ENCODE measurements at regions not wholly inside any gene's neighbourhood (a gene's known extent, or its start where the extent isn't known, plus 50 kb on each side); places are given as distances from the start of the nearest gene placed in this dataset.

- Histone ChIP-seq H3K4me2 (no peak overlapping the region), H3K27ac (ENCODE audit: low read depth) (no peak overlapping the region), H4K20me1 (replicated peaks; ENCODE audit: insufficient read depth) (no peaks in the 10 kb centered on the region), H2AFZ (no peak overlapping the region), H3F3A (replicated peaks; ENCODE audit: low read depth) (no peaks in the 10 kb centered on the region), H3K79me2 (replicated peaks; ENCODE audit: insufficient read depth) (no peaks in the 10 kb centered on the region), H3K4me3 (no peak overlapping the region), H3K9me2 (ENCODE audit: insufficient read depth) (no peaks in the 10 kb centered on the region), H3K36me3 (ENCODE audit: insufficient read depth) (no peaks in the 10 kb centered on the region), H3K4me1 (ENCODE audit: insufficient read depth) (no peaks in the 10 kb centered on the region), H3K27me3 (ENCODE audit: insufficient read depth) (no peaks in the 10 kb centered on the region)
- no peak overlapping the region for H3K27ac Mint-ChIP-seq
- H3K9me3 Mint-ChIP-seq, result peaks cover 18% of the 10 kb centered on the region
- peaks cover 4% of the 10 kb centered on the region for H3K36me3 Mint-ChIP-seq (ENCODE audit: low read depth)
- ATAC-seq (no peak), DNase-seq (ENCODE audit: low spot score) (no peak)
- peaks cover 3% of the 10 kb centered on the region; the same call in 1 of the 3 replicates for H3K4me1 Mint-ChIP-seq
- H3K27me3 Mint-ChIP-seq (ENCODE audit: insufficient read depth, low read depth, poor library complexity), result peaks cover 2% of the 10 kb centered on the region
- no peak for TF ChIP-seq ZNF331 (CRISPR knock-in tag; IDR thresholded peaks at IDR 0.05; ENCODE audit: low read depth)
- TF ChIP-seq, protein P1, sequence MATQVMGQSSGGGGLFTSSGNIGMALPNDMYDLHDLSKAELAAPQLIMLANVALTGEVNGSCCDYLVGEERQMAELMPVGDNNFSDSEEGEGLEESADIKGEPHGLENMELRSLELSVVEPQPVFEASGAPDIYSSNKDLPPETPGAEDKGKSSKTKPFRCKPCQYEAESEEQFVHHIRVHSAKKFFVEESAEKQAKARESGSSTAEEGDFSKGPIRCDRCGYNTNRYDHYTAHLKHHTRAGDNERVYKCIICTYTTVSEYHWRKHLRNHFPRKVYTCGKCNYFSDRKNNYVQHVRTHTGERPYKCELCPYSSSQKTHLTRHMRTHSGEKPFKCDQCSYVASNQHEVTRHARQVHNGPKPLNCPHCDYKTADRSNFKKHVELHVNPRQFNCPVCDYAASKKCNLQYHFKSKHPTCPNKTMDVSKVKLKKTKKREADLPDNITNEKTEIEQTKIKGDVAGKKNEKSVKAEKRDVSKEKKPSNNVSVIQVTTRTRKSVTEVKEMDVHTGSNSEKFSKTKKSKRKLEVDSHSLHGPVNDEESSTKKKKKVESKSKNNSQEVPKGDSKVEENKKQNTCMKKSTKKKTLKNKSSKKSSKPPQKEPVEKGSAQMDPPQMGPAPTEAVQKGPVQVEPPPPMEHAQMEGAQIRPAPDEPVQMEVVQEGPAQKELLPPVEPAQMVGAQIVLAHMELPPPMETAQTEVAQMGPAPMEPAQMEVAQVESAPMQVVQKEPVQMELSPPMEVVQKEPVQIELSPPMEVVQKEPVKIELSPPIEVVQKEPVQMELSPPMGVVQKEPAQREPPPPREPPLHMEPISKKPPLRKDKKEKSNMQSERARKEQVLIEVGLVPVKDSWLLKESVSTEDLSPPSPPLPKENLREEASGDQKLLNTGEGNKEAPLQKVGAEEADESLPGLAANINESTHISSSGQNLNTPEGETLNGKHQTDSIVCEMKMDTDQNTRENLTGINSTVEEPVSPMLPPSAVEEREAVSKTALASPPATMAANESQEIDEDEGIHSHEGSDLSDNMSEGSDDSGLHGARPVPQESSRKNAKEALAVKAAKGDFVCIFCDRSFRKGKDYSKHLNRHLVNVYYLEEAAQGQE (IDR thresholded peaks at IDR 0.05; ENCODE audit: unreplicated experiment), result no peak
- no peak for TF ChIP-seq EZH2 (IDR thresholded peaks at IDR 0.05; ENCODE audit: low read depth, unreplicated experiment)
- no peak for TF ChIP-seq ZNF114 (CRISPR knock-in tag; IDR thresholded peaks at IDR 0.05)
- no peak for TF ChIP-seq CREB1 (CRISPR knock-in tag; IDR thresholded peaks at IDR 0.05; ENCODE audit: low read depth)
- TF ChIP-seq JUNB (IDR thresholded peaks at IDR 0.05; ENCODE audit: unreplicated experiment), result no peak
- TF ChIP-seq EZH2phosphoT487 (IDR thresholded peaks at IDR 0.05; ENCODE audit: unreplicated experiment), result no peak
- no peak for TF ChIP-seq CTCF (conservative IDR thresholded peaks at IDR 0.05; ENCODE audit: low read depth in 2 of 2)
- TF ChIP-seq NANOG (IDR thresholded peaks at IDR 0.05; ENCODE audit: borderline replicate concordance), result no peak
- TF ChIP-seq POLR2AphosphoS5 (IDR thresholded peaks at IDR 0.05; ENCODE audit: low read depth), result no peak
- no peak for TF ChIP-seq ETS1 (IDR thresholded peaks at IDR 0.05)
- TF ChIP-seq, protein P2, sequence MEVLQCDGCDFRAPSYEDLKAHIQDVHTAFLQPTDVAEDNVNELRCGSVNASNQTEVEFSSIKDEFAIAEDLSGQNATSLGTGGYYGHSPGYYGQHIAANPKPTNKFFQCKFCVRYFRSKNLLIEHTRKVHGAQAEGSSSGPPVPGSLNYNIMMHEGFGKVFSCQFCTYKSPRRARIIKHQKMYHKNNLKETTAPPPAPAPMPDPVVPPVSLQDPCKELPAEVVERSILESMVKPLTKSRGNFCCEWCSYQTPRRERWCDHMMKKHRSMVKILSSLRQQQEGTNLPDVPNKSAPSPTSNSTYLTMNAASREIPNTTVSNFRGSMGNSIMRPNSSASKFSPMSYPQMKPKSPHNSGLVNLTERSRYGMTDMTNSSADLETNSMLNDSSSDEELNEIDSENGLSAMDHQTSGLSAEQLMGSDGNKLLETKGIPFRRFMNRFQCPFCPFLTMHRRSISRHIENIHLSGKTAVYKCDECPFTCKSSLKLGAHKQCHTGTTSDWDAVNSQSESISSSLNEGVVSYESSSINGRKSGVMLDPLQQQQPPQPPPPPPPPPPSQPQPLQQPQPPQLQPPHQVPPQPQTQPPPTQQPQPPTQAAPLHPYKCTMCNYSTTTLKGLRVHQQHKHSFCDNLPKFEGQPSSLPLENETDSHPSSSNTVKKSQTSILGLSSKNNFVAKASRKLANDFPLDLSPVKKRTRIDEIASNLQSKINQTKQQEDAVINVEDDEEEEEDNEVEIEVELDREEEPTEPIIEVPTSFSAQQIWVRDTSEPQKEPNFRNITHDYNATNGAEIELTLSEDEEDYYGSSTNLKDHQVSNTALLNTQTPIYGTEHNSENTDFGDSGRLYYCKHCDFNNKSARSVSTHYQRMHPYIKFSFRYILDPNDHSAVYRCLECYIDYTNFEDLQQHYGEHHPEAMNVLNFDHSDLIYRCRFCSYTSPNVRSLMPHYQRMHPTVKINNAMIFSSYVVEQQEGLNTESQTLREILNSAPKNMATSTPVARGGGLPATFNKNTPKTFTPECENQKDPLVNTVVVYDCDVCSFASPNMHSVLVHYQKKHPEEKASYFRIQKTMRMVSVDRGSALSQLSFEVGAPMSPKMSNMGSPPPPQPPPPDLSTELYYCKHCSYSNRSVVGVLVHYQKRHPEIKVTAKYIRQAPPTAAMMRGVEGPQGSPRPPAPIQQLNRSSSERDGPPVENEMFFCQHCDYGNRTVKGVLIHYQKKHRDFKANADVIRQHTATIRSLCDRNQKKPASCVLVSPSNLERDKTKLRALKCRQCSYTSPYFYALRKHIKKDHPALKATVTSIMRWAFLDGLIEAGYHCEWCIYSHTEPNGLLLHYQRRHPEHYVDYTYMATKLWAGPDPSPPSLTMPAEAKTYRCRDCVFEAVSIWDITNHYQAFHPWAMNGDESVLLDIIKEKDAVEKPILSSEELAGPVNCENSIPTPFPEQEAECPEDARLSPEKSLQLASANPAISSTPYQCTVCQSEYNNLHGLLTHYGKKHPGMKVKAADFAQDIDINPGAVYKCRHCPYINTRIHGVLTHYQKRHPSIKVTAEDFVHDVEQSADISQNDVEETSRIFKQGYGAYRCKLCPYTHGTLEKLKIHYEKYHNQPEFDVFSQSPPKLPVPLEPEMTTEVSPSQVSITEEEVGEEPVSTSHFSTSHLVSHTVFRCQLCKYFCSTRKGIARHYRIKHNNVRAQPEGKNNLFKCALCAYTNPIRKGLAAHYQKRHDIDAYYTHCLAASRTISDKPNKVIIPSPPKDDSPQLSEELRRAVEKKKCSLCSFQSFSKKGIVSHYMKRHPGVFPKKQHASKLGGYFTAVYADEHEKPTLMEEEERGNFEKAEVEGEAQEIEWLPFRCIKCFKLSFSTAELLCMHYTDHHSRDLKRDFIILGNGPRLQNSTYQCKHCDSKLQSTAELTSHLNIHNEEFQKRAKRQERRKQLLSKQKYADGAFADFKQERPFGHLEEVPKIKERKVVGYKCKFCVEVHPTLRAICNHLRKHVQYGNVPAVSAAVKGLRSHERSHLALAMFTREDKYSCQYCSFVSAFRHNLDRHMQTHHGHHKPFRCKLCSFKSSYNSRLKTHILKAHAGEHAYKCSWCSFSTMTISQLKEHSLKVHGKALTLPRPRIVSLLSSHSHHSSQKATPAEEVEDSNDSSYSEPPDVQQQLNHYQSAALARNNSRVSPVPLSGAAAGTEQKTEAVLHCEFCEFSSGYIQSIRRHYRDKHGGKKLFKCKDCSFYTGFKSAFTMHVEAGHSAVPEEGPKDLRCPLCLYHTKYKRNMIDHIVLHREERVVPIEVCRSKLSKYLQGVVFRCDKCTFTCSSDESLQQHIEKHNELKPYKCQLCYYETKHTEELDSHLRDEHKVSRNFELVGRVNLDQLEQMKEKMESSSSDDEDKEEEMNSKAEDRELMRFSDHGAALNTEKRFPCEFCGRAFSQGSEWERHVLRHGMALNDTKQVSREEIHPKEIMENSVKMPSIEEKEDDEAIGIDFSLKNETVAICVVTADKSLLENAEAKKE (CRISPR knock-in tag; IDR thresholded peaks at IDR 0.05), result no peak
- TF ChIP-seq STAT1 (IDR thresholded peaks at IDR 0.05; ENCODE audit: unreplicated experiment), result no peak
- no peak overlapping the region for H3K4me3 Mint-ChIP-seq
Measured at GRCh38 chr9:6113819-6114218, 98.4 kb upstream of the RANBP6 start.

Data from GM23338 (cell line).